IPS-15b (cell line): ENCODE measurements at regions not wholly inside any gene's neighbourhood (a gene's known extent, or its start where the extent isn't known, plus 50 kb on each side); places are given as distances from the start of the nearest gene placed in this dataset.

Experiments
- H3K27me3 ChIP-seq: one replicate; pipeline ENCODE4 v1.6.1; 2013; ENCODE audit warnings: low read length; ENCODE audit not compliant: control insufficient read depth, insufficient read depth
- H3K36me3 ChIP-seq: one replicate; pipeline ENCODE4 v1.6.1; 2013; ENCODE audit warnings: low read length; ENCODE audit not compliant: control insufficient read depth, insufficient read depth
- H3K4me1 ChIP-seq: one replicate; pipeline ENCODE4 v1.6.1; 2013; ENCODE audit warnings: mild to moderate bottlenecking, low read length; ENCODE audit not compliant: control insufficient read depth, insufficient read depth
- H3K4me3 ChIP-seq: one replicate; pipeline ENCODE4 v1.5.1; 2013; ENCODE audit warnings: low read depth, low read length
- H3K9ac ChIP-seq: one replicate; pipeline ENCODE4 v1.6.1; 2013; ENCODE audit warnings: low read depth, mild to moderate bottlenecking, low read length
- H3K9me3 ChIP-seq: one replicate; pipeline ENCODE4 v1.6.1; 2013; ENCODE audit warnings: mild to moderate bottlenecking, low read length; ENCODE audit not compliant: control insufficient read depth, insufficient read depth

DNA sequence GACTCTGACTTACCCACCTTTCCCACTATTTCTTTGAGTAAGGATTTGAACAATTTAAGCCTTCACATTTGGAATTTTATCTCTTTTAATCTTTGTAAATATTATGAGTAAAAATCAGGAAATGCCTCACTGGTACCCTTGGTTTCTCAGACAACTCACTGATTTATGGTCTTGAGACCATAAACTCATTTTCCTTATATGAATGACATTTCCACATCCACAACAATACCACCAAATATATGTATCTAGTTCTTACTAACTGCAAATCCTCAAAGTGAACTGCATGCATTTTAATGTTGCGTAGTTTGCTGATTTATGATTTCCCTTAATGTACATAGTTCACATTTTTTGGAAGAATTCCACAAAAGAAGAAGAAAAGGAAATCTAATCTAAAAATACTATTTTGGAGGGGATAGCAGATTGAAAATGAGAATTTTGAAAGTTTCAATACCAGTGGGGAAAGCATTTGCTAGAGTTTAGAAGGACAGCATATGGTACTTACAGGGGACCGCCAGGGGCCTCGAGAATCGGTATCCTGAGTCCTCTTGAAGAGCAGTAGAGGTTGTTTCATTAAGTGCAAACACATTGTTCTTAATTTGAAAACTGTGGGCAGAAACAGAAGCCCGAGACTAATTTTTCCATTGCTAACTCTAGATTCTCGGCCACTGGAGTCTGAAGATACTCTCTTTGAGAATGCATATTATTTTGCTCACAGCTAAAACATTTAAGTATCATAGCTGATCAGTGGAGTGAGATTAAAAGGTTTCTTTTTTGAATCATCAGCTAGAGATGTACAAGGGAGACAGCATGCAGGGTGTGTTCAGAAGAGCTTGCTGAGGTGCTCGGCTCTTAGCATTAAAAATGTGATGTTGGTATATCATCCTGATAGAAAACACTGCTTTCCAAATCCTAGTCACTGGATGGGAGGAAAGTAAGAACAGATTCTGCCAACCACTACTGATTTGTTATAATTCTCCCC is 964.0 kb downstream of the GATA3 start:
- Histone ChIP-seq H3K4me1 (peaks cover 3% of the 10 kb centered on the region), H3K9me3 (no peaks in the 10 kb centered on the region), H3K36me3 (no peaks in the 10 kb centered on the region), H3K4me3 (no peak overlapping the region), H3K27me3 (no peaks in the 10 kb centered on the region), H3K9ac (no peak overlapping the region)

DNA sequence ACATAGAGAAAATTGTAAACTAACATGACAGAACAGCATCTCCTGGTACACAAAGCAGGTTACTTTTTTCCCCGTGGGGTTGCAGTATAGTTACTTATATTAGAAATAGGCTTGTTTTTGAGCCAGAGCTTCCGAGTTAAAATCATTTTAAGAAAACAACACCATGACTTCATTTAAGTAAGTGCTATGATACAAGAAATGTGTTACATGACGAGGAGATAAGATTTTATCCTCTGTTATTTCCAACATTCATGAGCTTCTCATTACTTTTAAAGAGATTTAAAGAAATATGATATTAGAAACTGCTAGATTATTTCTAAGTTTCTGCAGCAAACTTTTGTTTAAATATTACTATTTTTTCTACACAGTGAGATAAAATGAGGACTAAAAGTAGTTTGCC is 968.7 kb downstream of the GATA3 start:
- no peaks in the 10 kb centered on the region for H3K36me3 ChIP-seq
- no peak overlapping the region for H3K9ac ChIP-seq
- no peaks in the 10 kb centered on the region for H3K27me3 ChIP-seq
- no peaks in the 10 kb centered on the region for H3K9me3 ChIP-seq
- H3K4me1 ChIP-seq: peaks cover 3% of the 10 kb centered on the region
- H3K4me3 ChIP-seq: no peak overlapping the region

DNA sequence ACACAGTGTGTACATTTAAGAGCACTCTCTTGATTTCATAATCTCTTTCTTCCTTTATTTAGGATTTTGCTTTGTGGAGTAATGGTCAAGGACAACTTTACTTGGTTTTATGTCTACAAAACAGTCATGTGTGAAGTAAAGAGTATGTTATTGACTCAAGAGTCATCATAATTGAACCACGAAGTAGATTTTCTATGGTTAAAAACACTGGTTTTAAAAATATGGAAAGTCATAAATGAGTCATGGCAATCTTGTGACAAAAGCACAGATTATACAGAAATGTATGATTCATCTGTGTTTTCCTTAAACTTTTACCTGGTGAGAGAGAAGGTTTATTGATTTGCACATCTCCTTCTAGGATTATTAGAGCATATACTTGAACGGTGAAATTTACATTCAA is 969.7 kb downstream of the GATA3 start:
- Histone ChIP-seq H3K9me3 (no peaks in the 10 kb centered on the region), H3K9ac (no peak overlapping the region), H3K36me3 (no peaks in the 10 kb centered on the region), H3K4me3 (no peak overlapping the region), H3K27me3 (no peaks in the 10 kb centered on the region), H3K4me1 (peaks cover 3% of the 10 kb centered on the region)

- Histone ChIP-seq H3K4me1 (no peaks in the 10 kb centered on the region), H3K4me3 (no peak overlapping the region), H3K9ac (no peak overlapping the region), H3K36me3 (no peaks in the 10 kb centered on the region), H3K9me3 (no peaks in the 10 kb centered on the region), H3K27me3 (no peaks in the 10 kb centered on the region)
These were observed 973.7 kb downstream of the GATA3 start for GRCh38 chr10:9028231-9028630.

DNA sequence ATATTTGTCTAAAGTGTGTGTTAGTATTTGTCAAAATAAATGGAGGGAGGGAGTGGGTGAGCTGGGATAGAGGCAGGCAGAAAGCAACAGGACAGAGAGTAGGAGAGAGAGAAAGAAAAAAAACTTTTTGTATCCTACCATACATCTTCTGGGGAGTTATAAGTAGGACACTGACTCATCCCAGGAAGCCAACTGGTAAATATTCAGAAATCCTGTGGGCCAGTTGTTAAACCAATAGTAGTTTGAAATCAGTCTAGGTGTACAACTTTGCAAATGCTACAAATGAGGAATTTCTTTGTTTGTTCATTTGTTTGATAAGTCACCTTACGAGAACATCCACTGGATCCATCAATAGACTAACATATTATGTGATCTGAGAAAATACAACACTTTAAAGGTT is 980.9 kb downstream of the GATA3 start:
- no peaks in the 10 kb centered on the region for H3K4me1 ChIP-seq
- no peaks in the 10 kb centered on the region for H3K27me3 ChIP-seq
- no peaks in the 10 kb centered on the region for H3K9me3 ChIP-seq
- no peak overlapping the region for H3K4me3 ChIP-seq
- no peak overlapping the region for H3K9ac ChIP-seq
- H3K36me3 ChIP-seq: no peaks in the 10 kb centered on the region

- H3K27me3 ChIP-seq: no peaks in the 10 kb centered on the region
- H3K9ac ChIP-seq: no peak overlapping the region
- H3K36me3 ChIP-seq: no peaks in the 10 kb centered on the region
- no peaks in the 10 kb centered on the region for H3K9me3 ChIP-seq
- H3K4me1 ChIP-seq: no peaks in the 10 kb centered on the region
- no peak overlapping the region for H3K4me3 ChIP-seq
These were observed 982.3 kb downstream of the GATA3 start for GRCh38 chr10:9036711-9037204.

DNA sequence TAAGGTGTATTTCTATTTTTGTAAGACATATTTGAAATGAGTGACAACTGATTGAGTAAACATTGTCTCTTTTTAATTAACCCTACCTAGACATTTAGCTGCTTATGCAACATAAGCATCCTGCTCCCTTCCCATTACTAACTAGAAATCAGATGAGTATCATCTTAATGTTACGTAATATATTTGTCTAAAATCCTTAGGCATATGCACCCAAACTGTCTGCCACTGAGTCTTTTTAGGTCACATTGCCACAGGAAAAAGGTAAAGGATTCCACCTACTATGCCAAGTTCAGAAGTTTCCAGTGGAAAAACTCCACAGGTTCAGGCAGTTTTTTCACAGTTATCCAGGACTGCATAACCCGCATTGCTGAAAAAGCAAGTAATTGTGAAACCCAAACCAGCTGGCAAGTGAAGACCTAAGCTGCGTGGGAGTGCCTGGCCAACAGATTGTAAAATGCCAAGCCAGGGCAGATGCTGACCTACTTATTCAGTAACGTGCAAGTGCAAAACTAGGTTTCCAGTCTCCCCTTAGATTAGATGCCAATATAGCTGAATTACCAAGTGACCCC is 983.7 kb downstream of the GATA3 start:
- no peaks in the 10 kb centered on the region for H3K9me3 ChIP-seq
- no peaks in the 10 kb centered on the region for H3K27me3 ChIP-seq
- no peak overlapping the region for H3K9ac ChIP-seq
- H3K4me3 ChIP-seq: no peak overlapping the region
- no peaks in the 10 kb centered on the region for H3K36me3 ChIP-seq
- no peaks in the 10 kb centered on the region for H3K4me1 ChIP-seq

DNA sequence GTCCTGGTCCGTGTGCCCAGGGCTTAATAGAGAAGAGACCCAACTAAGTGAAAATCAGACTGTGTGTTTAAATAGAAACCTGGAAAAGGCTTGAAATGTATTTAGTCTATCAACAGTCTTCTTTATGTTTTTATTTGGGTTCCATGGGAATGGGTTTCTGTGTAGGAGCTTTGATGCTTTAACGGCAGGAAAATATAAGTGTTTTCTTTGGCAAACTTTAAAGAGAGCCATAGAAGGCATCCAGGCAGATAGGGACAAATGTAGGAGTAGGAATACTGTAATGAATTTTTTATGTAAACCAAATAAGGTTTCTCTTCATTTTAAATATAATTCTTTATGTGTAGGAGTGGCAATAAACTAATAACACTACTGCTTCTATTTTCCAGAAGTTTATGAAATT is 989.0 kb downstream of the GATA3 start:
- Histone ChIP-seq H3K27me3 (no peaks in the 10 kb centered on the region), H3K9ac (no peak overlapping the region), H3K4me1 (no peaks in the 10 kb centered on the region), H3K36me3 (no peaks in the 10 kb centered on the region), H3K4me3 (no peak overlapping the region), H3K9me3 (no peaks in the 10 kb centered on the region)

DNA sequence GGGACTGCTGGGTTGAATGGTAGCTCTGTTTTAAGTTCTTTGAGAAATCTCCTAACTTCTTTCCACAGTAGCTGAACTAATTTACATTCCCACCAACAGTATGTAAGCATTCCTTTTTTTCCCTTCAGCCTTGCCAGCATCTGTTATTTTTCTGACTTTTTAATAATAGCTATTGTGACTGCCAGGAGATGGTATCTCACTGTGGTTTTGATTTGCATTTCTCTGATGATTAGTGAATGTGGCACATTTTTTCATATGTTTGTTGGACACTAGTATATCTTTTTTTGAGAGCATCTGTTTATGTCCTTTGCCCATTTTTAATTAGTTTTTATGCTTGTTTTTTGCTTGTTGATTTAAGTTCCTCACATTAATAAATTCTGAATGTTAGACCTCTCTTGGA is 990.8 kb downstream of the GATA3 start:
- Histone ChIP-seq H3K4me3 (no peak overlapping the region), H3K27me3 (no peaks in the 10 kb centered on the region), H3K9me3 (no peaks in the 10 kb centered on the region), H3K4me1 (no peaks in the 10 kb centered on the region), H3K36me3 (no peaks in the 10 kb centered on the region), H3K9ac (no peak overlapping the region)

GRCh38 chr10:9051328-9051974 is 997.0 kb downstream of the GATA3 start:
- Histone ChIP-seq H3K9me3 (no peaks in the 10 kb centered on the region), H3K27me3 (no peaks in the 10 kb centered on the region), H3K36me3 (no peaks in the 10 kb centered on the region), H3K4me3 (no peak overlapping the region), H3K4me1 (no peaks in the 10 kb centered on the region), H3K9ac (no peak overlapping the region)

- H3K4me1 ChIP-seq: no peaks in the 10 kb centered on the region
- H3K9ac ChIP-seq: no peak overlapping the region
- no peaks in the 10 kb centered on the region for H3K27me3 ChIP-seq
- H3K4me3 ChIP-seq: no peak overlapping the region
- H3K9me3 ChIP-seq: no peaks in the 10 kb centered on the region
- H3K36me3 ChIP-seq: no peaks in the 10 kb centered on the region
These were observed 998.3 kb downstream of the GATA3 start for GRCh38 chr10:9052767-9053166.
